HG03108 (cell line): ENCODE measurements at regions not wholly inside any gene's neighbourhood (a gene's known extent, or its start where the extent isn't known, plus 50 kb on each side); places are given as distances from the start of the nearest gene placed in this dataset.

Source experiments
- ATAC-seq: cut with Tn5 transposase; IDR thresholded peaks from one replicate; pipeline ENCODE4 v1.9.1; 2021; ENCODE audit warnings: moderate library complexity; ENCODE audit not compliant: unreplicated experiment

- no peak for ATAC-seq
Measured at GRCh38 chr5:124252191-124252638, 494.2 kb downstream of the ZNF608 start.

GRCh38 chr5:124245276-124245675, 501.2 kb downstream of the ZNF608 start:
- ATAC-seq, result no peak

- no peak for ATAC-seq
Measured at GRCh38 chr5:124240732-124241131, 505.7 kb downstream of the ZNF608 start.

- no peak for ATAC-seq
Measured at GRCh38 chr5:124239572-124239971, 506.9 kb downstream of the ZNF608 start.

- no peak for ATAC-seq
Measured at GRCh38 chr5:124238350-124238749, 508.1 kb downstream of the ZNF608 start.

GRCh38 chr5:124237206-124237695, 509.2 kb downstream of the ZNF608 start:
- ATAC-seq, result no peak

GRCh38 chr5:124236361-124237205, 509.9 kb downstream of the ZNF608 start:
- no peak for ATAC-seq

- no peak for ATAC-seq
Measured at GRCh38 chr5:124235576-124235975, 510.9 kb downstream of the ZNF608 start.

GRCh38 chr5:124234770-124235562, 511.5 kb downstream of the ZNF608 start:
- ATAC-seq, result no peak

- ATAC-seq, result no peak
Measured at GRCh38 chr5:124234022-124234769, 512.2 kb downstream of the ZNF608 start.

GRCh38 chr5:124232515-124232914, 513.9 kb downstream of the ZNF608 start:
- ATAC-seq, result no peak

GRCh38 chr5:124231802-124232201, 514.6 kb downstream of the ZNF608 start:
- no peak for ATAC-seq

- ATAC-seq, result no peak
Measured at GRCh38 chr5:124231230-124231629, 515.2 kb downstream of the ZNF608 start.

- no peak for ATAC-seq
Measured at GRCh38 chr5:124230456-124230855, 516.0 kb downstream of the ZNF608 start.

- no peak for ATAC-seq
Measured at GRCh38 chr5:124229352-124229751, 517.1 kb downstream of the ZNF608 start.

GRCh38 chr5:124227914-124228313, 518.5 kb downstream of the ZNF608 start:
- ATAC-seq, result no peak

- ATAC-seq, result no peak
Measured at GRCh38 chr5:124220418-124220817, 526.0 kb downstream of the ZNF608 start.

GRCh38 chr5:124212934-124213333, 533.5 kb downstream of the ZNF608 start:
- ATAC-seq, result no peak

- peak; percentile 47 for ATAC-seq
Measured at GRCh38 chr5:124210111-124210910, 536.1 kb downstream of the ZNF608 start.

- no peak for ATAC-seq
Measured at GRCh38 chr5:124207118-124207517, 539.3 kb downstream of the ZNF608 start.
